NCI-H1436 treated with DMSO at 0.1 percent for 48 hours (cell line): ENCODE measurements at regions not wholly inside any gene's neighbourhood (a gene's known extent, or its start where the extent isn't known, plus 50 kb on each side); places are given as distances from the start of the nearest gene placed in this dataset.
"Not testable (repeated sequence)": the region's sequence is repeated elsewhere in the genome, so short reads cannot be mapped to it uniquely, and the experiment has no call there.

Experiments used
- DNase-seq: peaks from one replicate; lab custom pipeline; 2025; lab: John Stamatoyannopoulos, UW

DNA sequence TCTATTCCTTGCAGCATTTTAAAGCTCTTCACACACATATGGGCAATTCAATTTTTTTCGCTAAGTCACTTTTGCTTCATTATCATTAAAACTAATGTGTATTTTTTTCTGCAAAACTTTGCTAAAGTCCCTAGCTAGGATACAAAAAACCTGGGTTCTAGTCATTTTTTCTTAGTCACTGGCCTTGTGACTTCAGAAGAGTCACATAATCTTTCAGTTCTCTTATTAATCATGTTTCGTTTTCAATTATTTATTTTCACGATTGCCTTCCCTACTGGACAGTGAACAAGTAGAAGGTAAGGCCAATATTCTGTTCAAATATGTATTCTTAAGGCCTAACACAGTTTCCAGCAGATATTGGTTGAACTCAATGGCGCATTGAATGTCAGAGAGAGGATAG, 60.9 kb upstream of the CYRIA start:
- DNase-seq: no peak

DNA sequence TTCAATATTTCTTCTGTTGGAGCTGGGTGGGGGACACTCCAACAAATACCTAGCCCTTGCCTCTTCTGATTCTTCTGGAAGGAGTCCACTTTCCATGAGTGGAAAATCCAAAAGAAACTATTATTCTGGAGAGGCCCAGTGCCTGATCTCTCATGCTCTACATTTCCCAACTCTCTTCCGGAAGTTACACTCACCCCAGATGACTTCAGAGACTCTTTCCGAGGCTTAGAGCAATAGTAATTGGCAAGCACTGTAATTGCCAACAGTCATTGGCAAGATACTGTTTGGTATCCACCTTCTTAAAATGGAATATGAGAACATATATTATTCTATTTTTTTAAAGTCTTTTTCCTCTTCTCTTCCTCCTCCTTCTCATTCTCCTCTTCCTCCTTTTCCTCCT, 60.5 kb upstream of the CYRIA start:
- no peak for DNase-seq

DNA sequence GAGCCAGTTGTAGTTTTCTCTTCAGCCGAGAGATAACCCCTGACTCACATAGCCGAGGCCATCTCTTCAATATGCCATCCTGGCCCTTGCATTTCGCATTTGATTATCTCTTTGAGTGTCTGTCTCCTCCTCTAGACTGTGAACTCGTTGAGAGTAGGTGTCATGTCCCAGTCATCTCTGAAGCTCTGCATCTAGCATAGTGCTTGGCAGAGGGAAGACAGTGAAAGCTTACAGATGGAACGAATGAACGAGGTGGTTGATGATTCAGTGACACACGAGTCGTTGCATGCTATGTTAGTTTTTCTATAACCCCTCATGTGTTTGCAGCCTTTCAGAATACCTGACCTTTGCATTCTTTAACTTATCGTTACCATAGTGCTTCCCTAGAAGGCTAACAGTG, 59.9 kb upstream of the CYRIA start:
- no peak for DNase-seq

DNA sequence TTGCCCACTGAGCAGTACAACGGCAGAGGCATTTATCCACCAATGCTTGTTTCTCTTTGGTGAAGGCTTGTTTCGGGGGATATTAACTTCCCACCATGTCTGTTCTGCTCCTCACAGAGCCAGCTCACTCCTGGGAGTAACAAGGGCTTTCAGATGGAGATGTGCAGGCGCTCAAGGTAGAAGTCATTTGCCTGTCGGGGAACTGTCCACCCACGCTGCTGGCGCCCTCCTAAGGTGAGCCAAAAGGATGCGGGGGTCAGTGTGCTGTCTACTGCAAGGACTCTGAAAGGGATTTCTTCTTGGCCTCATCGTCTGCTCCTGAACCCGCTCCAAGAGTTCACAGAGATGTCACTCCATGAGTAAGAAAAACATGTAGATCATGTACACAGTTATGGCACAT, 57.0 kb upstream of the CYRIA start:
- DNase-seq: no peak

DNA sequence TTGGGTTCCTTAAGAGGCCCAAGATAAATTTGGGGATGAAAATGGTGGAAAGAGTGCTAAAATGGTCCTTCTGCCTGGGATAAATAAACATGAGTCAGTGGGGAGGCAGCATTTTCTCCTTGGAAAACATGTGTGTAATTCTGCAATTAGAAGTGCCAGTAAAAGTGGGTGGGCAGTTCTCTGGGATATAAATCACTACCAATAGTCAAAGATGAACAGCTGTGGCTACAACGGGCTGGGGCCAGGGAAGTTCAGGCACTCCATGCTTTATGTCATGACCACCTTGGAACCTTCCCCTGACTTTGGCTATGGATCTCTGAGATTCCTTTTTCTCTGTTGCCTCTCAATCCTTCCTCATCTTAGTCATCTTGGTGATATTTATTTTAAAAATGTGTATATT, 56.5 kb upstream of the CYRIA start:
- no peak for DNase-seq

DNA sequence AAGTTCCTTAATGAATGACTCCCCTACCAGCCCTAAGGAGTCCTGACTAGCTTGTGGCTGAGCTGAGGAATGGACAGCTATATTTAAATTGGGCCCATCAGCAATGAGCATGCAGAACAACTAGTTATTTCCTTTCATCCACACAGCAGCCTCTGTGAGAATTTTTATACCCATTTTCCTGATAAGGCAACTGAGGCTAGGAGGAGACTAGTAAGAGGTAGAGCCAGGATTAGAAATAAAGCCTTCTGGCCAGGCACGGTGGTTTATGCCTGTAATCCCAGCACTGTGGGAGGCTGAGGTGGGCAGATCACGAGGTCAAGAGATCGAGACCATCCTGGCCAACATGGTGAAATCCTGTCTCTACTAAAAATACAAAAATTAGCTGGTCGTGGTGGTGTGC, 55.9 kb upstream of the CYRIA start:
- DNase-seq: not testable (repeated sequence)

DNA sequence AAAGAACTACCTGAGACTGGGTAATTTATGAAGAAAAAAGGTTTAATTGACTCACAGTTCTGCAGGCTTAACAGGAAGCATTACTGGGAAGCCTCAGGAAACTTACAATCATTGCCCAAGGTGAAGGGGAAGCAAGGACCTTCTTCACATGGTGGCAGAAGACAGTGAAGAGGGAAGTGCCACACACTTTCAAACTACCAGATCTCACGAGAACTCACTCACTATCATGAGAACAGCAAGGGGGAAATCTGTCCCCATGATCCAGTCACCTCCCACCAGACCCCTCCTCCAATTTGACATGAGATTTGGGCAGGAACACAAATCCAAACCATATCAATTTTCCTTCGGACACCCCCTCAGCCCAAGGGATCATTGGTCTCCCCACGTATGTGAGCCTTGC, 55.1 kb upstream of the CYRIA start:
- DNase-seq: not testable (repeated sequence)

DNA sequence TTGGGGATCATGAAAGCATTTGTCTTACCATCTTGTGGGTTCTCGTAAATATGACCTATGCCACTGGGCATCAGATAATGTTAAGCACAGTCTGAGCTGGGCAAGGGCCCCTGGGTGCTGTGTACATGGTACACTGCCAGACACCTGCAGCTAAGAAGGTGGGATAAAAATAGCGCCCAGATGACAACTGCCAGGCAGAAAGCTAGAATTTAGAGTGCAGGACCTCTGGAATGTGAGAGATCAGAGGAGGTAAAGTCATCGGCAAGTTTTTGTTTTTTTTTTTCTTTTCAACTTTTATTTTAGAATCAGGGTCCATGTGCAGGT, 53.8 kb upstream of the CYRIA start:
- no peak for DNase-seq

DNA sequence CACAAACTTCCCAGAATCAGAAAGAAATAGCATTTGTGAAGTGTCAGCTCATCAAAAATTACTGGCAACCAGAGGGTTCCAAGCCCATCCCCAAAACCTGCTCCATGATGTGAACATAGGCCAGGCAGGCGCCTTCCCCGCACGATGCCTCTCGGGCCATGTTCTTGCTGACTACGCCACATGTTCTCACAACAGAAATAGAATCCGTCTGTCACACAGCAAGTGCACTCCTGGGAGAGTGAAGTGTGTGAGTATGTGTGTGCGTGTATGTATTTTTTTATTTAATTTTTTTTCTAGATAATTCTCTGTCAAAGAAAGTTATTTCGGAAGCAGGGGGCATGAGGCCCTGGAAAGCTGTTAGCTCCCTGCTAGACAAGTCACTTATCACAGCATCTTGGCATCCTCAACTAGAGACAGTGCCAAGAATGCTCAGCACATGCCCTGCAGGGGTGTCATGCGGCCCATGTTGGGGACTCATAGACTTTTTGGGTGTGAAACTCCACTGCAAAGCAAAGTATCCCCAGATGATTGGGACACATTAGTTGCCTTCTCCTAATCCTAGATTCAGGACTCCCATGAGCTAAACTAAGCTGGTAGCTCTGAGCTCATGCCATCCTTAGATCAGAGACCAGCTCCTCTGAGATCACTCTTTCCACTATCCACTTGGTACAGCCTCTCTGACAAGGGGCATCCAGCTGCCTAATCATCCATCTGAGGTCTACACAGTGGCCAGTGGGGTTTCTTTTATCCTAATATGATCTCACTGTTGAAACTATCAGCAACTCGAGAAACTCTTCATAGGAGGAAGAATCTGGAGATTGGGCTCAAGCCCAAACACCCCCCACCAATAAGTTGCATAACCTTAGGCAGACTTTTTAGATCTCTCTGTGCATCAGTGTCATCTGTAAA, 53.2 kb upstream of the CYRIA start:
- DNase-seq: no peak

DNA sequence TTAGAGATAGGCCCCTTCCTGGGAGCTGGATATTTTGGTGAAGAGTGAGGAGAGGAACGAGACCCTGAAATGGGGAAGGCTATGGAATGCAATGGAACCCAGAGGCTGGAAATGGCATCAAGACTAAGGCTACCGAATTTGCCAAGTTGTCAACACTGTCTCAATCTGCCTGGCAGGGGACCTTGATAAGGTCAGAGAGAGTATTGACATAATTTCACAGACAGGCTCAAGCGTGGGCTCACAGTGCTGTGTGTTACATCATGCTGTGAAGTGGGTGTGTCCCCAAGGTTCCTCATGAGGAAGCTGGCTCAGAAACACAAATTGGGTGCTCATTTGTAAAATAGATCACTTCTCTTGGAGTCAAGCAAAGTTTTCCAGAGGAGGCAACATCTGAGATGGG, 51.8 kb upstream of the CYRIA start:
- no peak for DNase-seq

DNA sequence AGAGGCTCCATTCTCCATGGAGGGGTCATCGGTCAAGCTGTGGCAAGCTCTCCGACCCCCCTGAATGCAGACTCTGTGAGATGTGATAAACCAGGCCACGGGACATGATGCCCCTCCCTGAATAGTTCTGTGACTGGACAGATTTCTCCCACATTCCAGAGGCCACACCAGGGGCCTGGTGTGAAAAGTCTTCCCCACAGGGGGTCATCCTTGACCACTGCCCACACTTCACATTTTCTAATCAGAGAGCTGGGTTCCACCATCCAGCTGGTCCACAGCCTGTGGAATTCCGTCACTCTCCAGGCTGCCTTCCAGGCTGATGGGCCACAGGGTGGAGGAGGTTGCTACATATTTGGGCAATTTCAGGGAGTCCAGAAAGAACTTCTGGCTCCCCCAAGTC, 51.3 kb upstream of the CYRIA start:
- no peak for DNase-seq

DNA sequence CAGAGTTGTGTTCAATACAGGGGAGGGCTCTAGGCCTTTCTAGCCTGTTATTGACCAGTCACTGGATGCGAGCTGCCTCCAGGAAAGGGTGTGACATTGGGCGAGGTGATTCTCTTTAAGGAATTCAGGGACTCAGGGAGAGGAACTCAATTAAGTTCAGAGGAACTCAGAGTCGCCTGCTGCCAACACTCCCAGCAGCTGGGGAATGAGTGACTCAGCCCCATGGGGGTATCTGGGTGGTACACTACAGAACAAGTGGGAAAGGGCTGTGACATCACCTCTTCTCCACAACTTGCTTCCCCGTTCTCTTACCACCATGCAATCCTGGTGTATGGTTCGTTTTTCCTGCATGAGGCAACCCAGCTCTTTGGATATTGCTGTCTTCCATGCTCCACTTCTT, 50.4 kb upstream of the CYRIA start:
- no peak for DNase-seq
